ENCODE measurements at regions not wholly inside any gene's neighbourhood (a gene's known extent, or its start where the extent isn't known, plus 50 kb on each side); places are given as distances from the start of the nearest gene placed in this dataset.

DNA sequence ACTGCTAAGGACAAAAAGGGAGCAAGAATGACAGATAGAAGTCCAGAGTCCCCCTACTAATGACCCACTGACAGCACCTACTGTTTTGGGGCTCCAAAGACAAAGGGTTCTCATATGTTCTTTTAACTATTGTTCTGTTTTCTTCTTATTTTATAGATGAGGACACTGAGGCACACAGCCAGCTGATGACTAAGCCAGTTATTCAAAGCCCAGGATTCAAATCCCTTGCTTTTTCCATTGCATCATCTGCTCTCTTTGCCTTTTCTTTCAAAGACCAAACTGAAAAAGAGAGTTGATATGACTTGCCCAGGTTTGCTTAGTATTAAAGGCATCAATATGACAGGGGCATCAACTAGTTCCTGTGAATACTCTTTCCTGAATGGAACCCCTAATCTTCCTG lies 299.8 kb downstream of the LRATD1 start:
- TF ChIP-seq TAF1 (IDR thresholded peaks at IDR 0.05; ENCODE audit: low read depth) (no peak), TCF12 (IDR thresholded peaks at IDR 0.05; ENCODE audit: low read depth) (no peak), EP300 (IDR thresholded peaks at IDR 0.05; ENCODE audit: borderline replicate concordance) (no peak), MAX (IDR thresholded peaks at IDR 0.05) (no peak), RAD21 (IDR thresholded peaks at IDR 0.05; ENCODE audit: low read depth) (no peak), NFIC (IDR thresholded peaks at IDR 0.05) (no peak), CREB1 (IDR thresholded peaks at IDR 0.05; ENCODE audit: low read depth) (no peak), USF1 (IDR thresholded peaks at IDR 0.05) (no peak)
- TF ChIP-seq, protein P1, sequence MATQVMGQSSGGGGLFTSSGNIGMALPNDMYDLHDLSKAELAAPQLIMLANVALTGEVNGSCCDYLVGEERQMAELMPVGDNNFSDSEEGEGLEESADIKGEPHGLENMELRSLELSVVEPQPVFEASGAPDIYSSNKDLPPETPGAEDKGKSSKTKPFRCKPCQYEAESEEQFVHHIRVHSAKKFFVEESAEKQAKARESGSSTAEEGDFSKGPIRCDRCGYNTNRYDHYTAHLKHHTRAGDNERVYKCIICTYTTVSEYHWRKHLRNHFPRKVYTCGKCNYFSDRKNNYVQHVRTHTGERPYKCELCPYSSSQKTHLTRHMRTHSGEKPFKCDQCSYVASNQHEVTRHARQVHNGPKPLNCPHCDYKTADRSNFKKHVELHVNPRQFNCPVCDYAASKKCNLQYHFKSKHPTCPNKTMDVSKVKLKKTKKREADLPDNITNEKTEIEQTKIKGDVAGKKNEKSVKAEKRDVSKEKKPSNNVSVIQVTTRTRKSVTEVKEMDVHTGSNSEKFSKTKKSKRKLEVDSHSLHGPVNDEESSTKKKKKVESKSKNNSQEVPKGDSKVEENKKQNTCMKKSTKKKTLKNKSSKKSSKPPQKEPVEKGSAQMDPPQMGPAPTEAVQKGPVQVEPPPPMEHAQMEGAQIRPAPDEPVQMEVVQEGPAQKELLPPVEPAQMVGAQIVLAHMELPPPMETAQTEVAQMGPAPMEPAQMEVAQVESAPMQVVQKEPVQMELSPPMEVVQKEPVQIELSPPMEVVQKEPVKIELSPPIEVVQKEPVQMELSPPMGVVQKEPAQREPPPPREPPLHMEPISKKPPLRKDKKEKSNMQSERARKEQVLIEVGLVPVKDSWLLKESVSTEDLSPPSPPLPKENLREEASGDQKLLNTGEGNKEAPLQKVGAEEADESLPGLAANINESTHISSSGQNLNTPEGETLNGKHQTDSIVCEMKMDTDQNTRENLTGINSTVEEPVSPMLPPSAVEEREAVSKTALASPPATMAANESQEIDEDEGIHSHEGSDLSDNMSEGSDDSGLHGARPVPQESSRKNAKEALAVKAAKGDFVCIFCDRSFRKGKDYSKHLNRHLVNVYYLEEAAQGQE (IDR thresholded peaks at IDR 0.05; ENCODE audit: low read depth) = no peak
